ENCODE measurements at regions not wholly inside any gene's neighbourhood (a gene's known extent, or its start where the extent isn't known, plus 50 kb on each side); places are given as distances from the start of the nearest gene placed in this dataset.

- no peak for TF ChIP-seq POLR2A (IDR thresholded peaks at IDR 0.05)
- TF ChIP-seq CTCF (IDR thresholded peaks at IDR 0.05): no peak
- no peak for TF ChIP-seq EP300 (IDR thresholded peaks at IDR 0.05)
- 90 to 91% (median 90%) methylated on average over 2 of the region's 2 CpGs for WGBS, 3 donors
These were observed 614.7 kb downstream of the LTN1 start for GRCh38 chr21:28378026-28378425.

GRCh38 chr21:28375708-28376385 lies 616.8 kb downstream of the LTN1 start:
- H3K36me3 ChIP-seq: no peaks in the 10 kb centered on the region
- intact Hi-C loops (cut with DNase I): loop anchor here in 1 of 4 donors (5.0 kb wide), 1 partner anchor 454 kb away; no protein-coding TSS in a partner anchor
- no peaks in the 10 kb centered on the region for H3K4me1 ChIP-seq (ENCODE audit: insufficient read depth)
- DNase-seq: no peak
- no peaks in the 10 kb centered on the region for H3K27me3 ChIP-seq
- no peak overlapping the region for H3K27ac ChIP-seq
- TF ChIP-seq EP300 (IDR thresholded peaks at IDR 0.05) (no peak), POLR2A (IDR thresholded peaks at IDR 0.05) (no peak), CTCF (IDR thresholded peaks at IDR 0.05) (no peak)
- H3K9me3 ChIP-seq: no peaks in the 10 kb centered on the region
- no peak overlapping the region for H3K4me3 ChIP-seq
- WGBS, 3 donors: 67 to 74% (median 68%) methylated on average over 2 of the region's 2 CpGs

More at GRCh38 chr21:28378026-28378425, 614.7 kb downstream of the LTN1 start:
- Histone ChIP-seq H3K36me3 (no peaks in the 10 kb centered on the region), H3K27me3 (no peaks in the 10 kb centered on the region), H3K4me3 (no peak overlapping the region), H3K27ac (no peak overlapping the region), H3K9me3 (no peaks in the 10 kb centered on the region), H3K4me1 (ENCODE audit: insufficient read depth) (no peaks in the 10 kb centered on the region)
- DNase-seq: no peak
- intact Hi-C loops (cut with DNase I): loop anchor here in 1 of 4 donors (5.0 kb wide), 1 partner anchor 456 kb away; no protein-coding TSS in a partner anchor

- no peak for DNase-seq
- H3K9me3 ChIP-seq: no peaks in the 10 kb centered on the region
- no peaks in the 10 kb centered on the region for H3K4me1 ChIP-seq (ENCODE audit: insufficient read depth)
- no peak overlapping the region for H3K4me3 ChIP-seq
- no peaks in the 10 kb centered on the region for H3K36me3 ChIP-seq
- WGBS, 3 donors: 95 to 100% (median 97%) methylated on average over 1 of the region's 1 CpG
- intact Hi-C loops (cut with DNase I): loop anchor here in 1 of 4 donors (5.0 kb wide), 1 partner anchor 453 kb away; no protein-coding TSS in a partner anchor
- TF ChIP-seq EP300 (IDR thresholded peaks at IDR 0.05) (no peak), POLR2A (IDR thresholded peaks at IDR 0.05) (no peak), CTCF (IDR thresholded peaks at IDR 0.05) (no peak)
- no peak overlapping the region for H3K27ac ChIP-seq
- H3K27me3 ChIP-seq: no peaks in the 10 kb centered on the region
These were observed 617.8 kb downstream of the LTN1 start for GRCh38 chr21:28374881-28375280.

GRCh38 chr21:28371713-28372112 lies 621.0 kb downstream of the LTN1 start:
- no peak for DNase-seq
- no peak for TF ChIP-seq EP300 (IDR thresholded peaks at IDR 0.05)
- TF ChIP-seq CTCF (IDR thresholded peaks at IDR 0.05): no peak
- TF ChIP-seq POLR2A (IDR thresholded peaks at IDR 0.05): no peak
- 93 to 97% (median 96%) methylated on average over 4 of the region's 4 CpGs for WGBS, 3 donors
- Histone ChIP-seq H3K4me3 (no peak overlapping the region), H3K36me3 (no peaks in the 10 kb centered on the region), H3K9me3 (no peaks in the 10 kb centered on the region), H3K27ac (no peak overlapping the region), H3K27me3 (no peaks in the 10 kb centered on the region), H3K4me1 (ENCODE audit: insufficient read depth) (no peaks in the 10 kb centered on the region)
- intact Hi-C loops (cut with DNase I): no loop called here
